NCI-H345 treated with DMSO at 0.1 percent for 48 hours (cell line): ENCODE measurements at regions not wholly inside any gene's neighbourhood (a gene's known extent, or its start where the extent isn't known, plus 50 kb on each side); places are given as distances from the start of the nearest gene placed in this dataset.
"Not testable (repeated sequence)": the region's sequence is repeated elsewhere in the genome, so short reads cannot be mapped to it uniquely, and the experiment has no call there.

Experiments used
- DNase-seq: peaks from one replicate; lab custom pipeline; 2025; ENCODE audit not compliant: unreplicated experiment; lab: John Stamatoyannopoulos, UW

- no peak for DNase-seq
Measured at GRCh38 chr4:118586357-118586790, 98.8 kb upstream of the METTL14 start.

DNA sequence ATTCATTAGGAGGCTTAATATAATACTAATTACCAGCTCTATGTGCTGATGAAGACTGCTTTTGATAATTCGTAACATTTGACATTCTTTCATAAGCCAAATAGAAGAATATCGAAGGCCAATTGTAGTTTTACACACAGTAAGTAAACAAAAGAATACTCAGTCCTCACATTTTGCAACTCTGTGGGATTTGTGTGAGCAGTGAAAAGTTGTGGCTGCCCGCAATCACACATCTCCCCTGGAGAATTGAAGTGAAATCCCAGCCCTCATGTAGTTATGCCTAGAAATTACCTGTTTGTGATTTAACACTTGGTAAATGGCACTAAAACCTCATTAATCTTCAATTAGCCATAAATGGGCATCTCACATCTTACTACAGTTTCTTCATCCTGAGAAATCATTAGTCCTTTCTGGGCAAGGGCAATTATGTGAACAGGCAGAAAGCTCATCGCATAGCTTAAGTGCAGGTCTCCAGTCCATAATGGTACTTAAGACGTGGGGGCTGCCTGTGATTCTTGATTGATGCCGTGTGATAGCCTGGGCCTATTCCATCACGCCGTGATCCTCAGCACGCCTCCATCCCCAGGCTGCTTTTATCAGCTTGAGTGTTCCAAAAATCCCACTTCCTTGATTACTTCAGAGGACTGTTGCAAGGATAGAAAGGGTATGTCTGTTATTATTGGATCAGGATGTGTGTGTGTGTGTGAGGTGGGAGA, 97.9 kb upstream of the METTL14 start:
- DNase-seq = no peak

DNA sequence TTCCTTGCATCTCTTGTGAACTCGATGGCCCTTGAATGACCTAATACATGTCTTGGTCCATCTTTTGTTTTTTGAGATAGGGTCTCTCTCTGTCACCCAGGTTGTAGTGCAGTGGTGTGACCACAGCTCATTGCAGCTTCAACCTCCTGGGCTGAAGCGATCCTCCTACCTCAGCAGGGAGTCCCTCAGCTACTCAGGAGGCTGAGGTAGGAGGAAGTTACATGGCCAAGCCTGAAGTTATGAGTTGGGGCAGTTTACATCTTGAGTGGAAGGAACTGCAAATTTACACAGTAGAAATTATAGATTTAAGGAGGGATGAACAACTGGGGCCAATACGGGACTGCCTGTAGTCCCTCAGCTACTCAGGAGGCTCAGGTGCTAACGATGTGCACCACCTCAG, 97.2 kb upstream of the METTL14 start:
- DNase-seq = no peak

- no peak for DNase-seq
Measured at GRCh38 chr4:118589471-118590055, 95.6 kb upstream of the METTL14 start.

DNA sequence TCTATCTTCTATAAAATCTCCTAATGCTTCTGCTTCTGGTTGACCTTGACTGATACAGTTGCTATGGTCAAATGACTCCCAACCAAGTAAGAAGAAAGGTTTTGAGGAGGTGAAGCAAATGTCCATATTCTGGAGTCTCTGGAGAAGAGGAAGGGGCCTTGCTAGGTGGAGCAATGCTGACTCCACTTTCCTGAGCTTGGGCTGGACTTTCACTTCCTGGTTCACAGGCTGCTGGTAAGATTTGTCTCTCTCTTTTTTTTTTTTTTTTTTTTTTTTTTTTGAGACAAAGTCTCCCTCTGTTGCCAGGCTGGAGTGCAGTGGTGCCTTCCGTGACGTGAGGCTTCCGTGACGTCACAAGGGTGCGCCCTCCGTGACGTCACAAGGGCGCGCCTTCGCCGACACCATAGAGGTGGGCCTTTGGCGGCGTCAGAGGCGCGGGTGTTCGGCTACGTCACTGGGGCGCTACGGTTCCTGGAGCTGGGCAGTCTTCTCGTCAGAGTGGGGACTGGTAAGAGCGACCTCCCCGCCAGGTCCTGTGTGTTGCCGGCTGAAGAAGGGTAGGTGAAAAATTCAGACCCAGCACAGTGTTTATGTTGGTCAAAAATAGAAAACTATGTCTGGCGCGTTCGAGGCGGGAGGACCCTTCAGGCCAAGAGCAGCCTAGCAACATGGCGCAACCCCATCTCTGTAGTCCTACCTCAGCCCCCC, 93.7 kb upstream of the METTL14 start:
- DNase-seq = peak; percentile 43

- DNase-seq = not testable (repeated sequence)
Measured at GRCh38 chr4:118592289-118592688, 92.9 kb upstream of the METTL14 start.

GRCh38 chr4:118595883-118596282, 89.3 kb upstream of the METTL14 start:
- not testable (repeated sequence) for DNase-seq

DNA sequence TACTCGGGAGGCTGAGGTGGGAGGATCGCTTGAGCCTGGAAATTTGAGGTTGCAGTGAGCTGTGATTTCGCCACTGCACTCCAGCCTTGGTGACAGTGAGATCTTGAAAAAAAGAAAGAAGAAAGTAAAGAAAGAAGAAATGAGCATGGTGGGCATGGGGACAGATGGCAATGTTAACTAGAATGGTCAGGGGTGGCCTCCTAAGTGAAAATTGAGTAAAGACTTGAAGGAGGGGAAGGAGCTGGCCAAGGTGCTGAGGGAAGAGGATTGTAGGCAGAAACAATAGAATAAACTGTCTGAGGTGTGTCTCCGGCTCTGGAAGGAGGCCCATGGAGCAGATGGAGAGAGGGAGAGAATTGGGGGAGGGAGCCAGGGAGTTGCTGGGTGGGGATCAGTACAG, 60.1 kb upstream of the METTL14 start:
- not testable (repeated sequence) for DNase-seq

GRCh38 chr4:118629697-118630096, 55.5 kb upstream of the METTL14 start:
- DNase-seq = not testable (repeated sequence)

DNA sequence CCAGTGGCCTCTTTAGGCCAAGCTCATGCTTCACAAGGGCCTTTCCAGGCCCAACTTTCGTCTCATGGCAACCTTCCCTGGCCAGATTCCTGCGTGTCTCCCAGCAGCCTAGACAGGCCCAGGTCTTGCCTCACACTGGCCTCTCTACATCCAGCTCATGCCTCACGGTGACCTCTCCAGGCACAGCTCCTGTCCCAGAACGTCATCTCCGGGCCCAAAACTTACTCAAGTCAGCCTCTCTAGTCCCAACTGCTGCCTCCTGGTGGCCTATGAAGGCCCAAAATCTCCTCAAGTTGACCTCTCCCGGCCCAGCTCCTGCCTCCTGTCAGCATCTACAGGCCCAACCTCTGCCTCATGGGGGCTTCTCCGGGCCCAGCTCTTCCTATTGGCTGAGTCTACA, 54.3 kb upstream of the METTL14 start:
- not testable (repeated sequence) for DNase-seq

- DNase-seq = not testable (repeated sequence)
Measured at GRCh38 chr4:118631321-118632050, 53.7 kb upstream of the METTL14 start.

GRCh38 chr4:118633476-118633875, 51.7 kb upstream of the METTL14 start:
- DNase-seq = not testable (repeated sequence)

GRCh38 chr4:118634126-118634875, 50.9 kb upstream of the METTL14 start:
- not testable (repeated sequence) for DNase-seq
